ENCODE measurements at regions not wholly inside any gene's neighbourhood (a gene's known extent, or its start where the extent isn't known, plus 50 kb on each side); places are given as distances from the start of the nearest gene placed in this dataset.

- TF ChIP-seq POLR2AphosphoS5 (IDR thresholded peaks at IDR 0.05) (no peak), CTCF (IDR thresholded peaks at IDR 0.05) (no peak), POLR2A (IDR thresholded peaks at IDR 0.05) (no peak)
Measured at GRCh38 chr1:20413136-20413775, 72.8 kb downstream of the CAMK2N1 start.
